Eye (tissue), 1 donor: ENCODE measurements at regions not wholly inside any gene's neighbourhood (a gene's known extent, or its start where the extent isn't known, plus 50 kb on each side); places are given as distances from the start of the nearest gene placed in this dataset.

ENCODE experiments used
- DNase-seq: peaks from one replicate; pipeline ENCODE4 v3.0.0-alpha.2; 2015

DNA sequence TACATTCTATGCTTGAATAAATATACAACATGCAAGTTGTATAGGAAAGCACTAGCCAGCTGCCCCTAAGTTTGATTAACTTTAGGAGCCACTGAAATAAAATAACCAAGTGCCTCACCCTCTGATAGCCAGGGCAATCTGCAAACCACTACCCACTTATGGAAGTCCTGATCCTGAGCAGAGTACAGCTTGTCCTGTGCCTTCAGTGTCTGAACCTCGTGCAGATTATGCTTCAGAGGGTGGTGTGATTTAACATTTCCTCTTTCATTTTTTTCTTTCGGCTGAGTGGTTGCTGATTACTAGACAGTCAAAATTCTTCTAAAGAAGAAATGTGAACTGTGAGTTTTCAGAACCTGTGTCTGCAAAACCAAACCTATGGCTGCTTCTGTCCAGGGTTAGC is 327.7 kb downstream of the PIK3R1 start:
- DNase-seq, result no peak

DNA sequence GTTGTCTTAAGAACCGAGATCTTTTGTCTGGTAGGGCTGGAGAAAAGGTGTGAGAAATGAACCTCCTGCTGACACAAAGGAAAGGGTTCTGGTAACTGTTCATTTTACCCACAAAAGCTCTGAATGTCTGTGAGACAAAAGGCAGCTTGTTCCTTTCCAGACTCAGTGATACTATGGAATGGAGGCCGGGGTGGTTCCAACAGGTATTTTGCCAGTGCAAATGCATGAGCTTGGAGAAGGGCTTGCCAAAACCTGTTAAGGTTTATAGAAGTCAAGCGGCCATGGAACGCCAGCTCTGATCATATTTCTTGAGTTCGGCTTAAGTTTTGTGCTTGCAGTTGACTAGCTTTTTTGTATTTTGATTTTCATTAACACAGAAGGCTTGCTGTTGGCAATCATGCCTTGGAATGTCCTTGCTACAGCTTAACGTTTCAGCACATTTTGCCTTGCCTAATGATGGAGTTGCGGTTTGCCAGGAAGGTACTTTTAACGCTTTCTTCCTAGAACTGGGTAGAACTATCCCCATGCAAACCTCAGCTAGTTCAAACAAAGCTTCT is 328.6 kb downstream of the PIK3R1 start:
- DNase-seq, result peak; percentile 19

DNA sequence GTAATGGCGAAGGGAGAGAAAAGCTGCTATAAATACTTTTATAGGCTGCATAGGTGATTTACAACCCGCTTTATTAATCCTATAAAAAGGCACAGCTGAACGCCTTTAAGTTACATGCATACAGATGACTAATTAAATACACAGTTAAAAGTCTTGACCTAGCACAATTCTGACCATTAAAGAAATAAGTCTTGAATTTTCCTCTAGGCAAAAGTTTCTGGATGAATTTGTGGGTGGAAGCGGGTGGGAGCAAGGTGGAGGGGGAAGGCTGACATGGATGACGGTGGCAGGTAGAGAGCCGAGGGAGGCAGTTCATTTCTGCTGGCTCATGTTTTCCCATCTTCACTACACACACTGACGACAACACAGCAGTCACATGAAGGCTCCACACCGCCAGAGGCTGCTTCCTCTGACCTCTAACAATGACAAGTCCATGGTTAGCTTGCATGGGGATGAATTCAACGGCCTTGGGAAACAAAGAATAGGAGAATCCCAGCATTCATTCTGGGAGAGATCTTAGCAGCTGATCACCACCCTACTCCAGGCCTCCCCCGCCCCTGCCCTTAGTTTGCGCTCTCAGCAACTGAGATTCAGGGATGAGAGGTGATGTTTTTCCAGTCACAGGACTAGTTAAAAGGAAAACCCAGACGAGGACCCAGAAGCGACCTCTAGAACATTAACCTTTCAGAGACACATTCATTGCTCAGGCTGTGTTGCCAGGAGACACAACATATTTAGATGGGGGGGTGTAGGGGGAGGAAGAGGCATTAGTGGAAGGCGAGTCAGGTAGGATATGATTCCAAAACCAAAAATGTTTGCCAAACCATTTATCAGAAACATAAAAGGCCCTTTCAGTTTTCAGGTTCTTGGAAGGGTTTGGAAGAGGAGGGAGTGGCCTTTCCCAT is 329.3 kb downstream of the PIK3R1 start:
- DNase-seq, result peak; percentile 39

DNA sequence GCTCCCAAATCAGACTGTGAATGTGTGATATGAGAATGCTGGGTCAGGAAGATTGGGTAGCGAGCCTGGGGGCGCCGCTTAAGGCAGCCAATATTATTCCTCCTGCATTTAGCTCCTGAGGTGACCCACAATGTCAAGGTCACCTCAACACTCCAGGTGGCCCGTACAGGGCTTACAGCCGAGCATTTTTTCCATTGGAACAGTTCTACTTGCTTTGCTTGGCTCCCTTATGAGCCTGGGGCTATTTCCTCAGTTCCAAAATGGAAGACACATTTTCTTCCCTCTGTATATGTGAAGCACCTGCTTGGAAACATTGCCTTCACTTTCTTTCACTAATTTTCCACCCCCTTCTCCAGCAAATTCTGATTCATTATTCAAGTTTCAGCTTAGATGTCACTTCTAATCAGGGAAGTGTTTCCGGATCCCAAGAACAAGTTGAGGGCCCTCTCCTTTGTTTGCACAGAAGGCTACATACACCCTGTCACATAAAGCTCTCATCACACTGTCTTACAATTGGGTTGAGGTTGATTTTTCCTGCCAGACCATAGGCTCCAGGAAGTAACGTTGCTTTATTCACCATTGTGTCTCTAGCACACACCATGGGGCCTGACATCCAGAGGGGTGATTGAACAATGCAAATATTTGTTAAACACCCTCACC is 330.2 kb downstream of the PIK3R1 start:
- peak; percentile 80 for DNase-seq

DNA sequence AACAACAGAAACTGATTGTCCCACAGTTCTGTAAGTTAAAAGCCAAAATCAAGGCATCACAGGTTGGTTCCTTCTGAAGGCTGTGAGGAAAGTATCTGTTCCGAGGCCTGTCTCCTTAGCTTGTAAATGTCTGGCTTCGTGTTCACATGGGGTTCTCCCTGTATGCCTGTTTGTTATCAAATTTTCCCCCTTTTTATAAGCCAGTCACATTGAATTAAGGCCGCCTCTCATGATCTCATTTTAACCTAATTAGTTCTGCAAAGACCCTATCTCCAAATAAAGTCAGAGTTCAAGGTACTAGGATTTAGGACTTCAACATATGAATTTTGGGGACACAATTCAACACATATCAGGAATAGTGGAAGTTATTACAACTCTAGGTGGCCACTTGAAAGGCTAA is 331.5 kb downstream of the PIK3R1 start:
- peak; percentile 64 for DNase-seq

DNA sequence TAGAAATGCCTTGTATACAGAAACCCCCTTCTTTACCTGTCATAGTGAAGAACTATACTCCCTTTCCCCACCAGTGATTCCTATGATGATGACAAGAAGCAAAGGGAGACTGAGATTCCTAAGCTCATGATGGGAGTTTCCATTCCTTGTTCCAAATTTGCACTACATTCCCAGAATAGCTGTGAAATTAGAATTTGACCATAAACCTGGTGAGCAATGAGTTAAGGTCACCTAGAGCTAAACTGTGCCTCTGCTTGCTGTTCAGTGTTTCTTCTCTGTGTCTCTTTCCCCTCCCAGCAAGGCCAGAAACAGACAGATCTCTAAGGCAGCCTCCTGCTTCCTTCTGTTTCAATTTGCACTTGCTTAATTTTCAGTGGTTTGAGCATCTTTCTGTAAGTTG is 332.1 kb downstream of the PIK3R1 start:
- no peak for DNase-seq

DNA sequence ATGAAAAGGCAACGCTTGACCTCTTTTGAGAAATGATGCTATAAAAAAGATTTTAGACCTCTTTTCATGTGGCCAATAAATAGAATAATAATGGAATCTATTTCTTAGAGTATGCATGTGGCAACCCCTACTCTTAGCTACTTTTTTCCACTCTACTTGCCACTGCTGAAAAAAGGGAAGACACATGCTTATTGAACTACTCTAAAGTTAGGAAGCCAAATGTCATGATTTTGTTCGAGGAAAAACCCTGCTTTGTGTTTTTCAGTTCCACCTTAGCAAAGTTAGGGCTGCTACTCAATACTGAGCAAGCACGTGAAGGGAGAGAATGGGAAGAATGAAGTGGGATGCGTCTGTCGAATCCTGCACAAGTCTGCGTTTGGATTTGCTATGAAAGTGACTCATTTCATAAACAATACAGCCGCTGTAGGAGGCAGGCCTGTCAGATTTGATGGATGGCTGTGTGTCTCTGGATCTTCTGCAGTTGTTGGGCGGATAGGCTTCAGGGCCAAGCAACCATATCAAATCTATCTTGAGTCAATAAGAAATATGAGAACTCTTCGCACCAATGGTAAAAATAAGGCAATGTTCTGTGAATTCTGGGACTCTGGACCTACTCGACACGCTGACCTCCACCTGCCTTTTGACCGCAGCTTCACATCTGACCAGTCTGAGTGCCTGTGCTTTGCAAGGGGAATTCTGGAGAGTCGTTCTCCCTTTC is 333.6 kb downstream of the PIK3R1 start:
- no peak for DNase-seq

DNA sequence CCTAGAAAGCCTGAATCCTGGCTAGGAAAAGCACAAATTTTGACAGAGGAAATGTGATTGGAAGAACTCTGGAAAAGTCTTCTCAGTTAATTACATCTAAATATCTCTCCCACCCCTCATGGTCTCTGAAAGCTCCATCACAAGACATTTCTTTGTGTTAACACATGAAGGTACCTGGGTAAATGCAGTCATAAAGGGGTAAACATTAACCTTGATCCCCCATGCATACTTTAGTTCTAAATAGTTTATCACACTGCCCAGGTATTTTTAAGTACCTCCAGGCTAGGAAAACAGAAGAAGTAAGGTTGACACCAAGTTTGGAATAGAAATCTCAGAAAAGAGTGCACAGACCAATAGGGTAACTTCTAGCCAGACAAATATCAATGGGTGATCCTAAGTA is 334.5 kb downstream of the PIK3R1 start:
- no peak for DNase-seq

DNA sequence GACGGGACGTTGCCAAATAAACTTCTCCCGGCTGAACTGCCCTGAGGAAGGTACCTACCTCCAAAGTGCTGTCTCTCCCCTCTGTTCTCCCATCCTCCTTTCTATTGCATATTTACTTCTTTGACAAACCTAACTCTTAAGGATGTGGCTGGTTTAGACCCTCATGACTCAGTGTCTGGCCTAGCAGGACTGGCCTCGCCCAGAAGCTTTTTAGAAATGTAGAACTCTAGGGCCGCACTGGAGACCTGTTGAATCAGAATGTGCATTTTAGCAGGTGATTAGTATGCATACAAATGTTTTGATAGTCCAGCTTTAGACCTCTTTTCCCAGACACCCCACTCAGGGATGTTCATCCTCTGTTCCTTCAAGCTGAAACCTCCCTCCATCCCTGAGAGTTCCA is 335.9 kb downstream of the PIK3R1 start:
- no peak for DNase-seq

DNA sequence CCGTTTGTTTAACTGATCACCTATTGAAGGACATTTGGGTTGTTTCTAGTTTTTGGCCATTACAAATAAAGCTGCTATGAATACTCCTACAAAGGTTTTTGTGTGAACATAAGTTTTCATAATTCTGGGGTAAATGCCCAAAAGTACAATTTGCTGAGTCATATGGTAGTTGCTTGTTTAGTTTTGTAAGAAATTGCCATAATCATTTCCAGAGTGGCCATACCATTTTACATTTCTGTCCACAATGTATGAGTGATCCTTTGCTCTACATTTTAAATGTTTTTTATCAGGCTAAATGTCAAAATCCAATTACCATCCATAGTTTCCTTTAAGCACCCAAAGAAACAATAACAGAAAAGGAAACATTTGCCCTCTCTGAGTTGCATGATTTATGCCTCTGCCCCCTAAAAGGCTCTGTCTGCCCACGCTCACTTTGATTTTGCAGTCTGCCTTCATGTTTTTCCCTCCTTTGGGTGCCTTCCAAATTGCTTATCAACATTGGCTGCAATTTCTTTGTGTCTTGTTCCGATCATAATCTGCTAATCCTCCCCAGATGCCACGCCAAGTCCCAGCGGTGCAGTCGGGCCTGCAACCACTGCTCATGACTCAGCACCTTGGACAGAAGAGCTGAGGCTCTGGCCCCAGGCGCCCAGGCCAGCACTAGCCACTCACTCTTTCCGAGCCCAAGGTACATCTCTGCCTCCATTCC is 339.2 kb downstream of the PIK3R1 start:
- DNase-seq, result peak; percentile 55

DNA sequence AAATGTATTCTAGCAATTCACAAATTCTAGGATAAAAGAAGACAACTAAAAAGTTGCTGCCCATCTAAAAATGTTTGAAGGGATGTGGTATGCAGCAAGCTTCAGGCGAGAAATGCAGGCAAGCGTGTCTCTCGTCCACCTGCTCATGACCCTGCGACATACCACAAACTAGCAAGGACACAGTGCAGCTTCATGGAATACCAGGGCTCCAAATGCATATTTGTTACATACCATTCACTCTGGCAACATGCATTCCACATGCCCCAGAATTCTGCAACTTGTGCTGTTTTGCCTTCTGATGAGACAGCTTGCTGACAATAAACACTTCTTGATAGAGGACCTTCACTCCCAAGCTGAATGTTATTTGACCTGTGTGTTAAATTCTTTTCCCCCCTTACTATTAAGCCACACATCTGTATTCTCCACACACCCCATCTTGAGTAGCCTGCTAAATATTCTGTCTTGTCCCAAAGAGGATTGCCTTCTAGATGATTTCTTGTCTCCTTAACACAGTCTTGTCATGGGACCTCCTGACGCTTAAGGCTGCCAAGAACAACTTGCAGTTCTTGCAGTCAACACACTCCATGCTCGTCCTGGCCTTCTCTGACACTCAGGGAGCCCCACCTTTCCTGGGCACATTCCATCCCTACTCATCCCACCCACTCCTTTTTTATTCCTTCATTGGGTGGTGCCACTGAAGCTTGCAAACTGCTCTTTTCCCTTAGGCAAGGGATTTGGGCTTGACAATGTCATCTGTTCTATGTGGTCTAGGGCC is 340.5 kb downstream of the PIK3R1 start:
- DNase-seq, result no peak

DNA sequence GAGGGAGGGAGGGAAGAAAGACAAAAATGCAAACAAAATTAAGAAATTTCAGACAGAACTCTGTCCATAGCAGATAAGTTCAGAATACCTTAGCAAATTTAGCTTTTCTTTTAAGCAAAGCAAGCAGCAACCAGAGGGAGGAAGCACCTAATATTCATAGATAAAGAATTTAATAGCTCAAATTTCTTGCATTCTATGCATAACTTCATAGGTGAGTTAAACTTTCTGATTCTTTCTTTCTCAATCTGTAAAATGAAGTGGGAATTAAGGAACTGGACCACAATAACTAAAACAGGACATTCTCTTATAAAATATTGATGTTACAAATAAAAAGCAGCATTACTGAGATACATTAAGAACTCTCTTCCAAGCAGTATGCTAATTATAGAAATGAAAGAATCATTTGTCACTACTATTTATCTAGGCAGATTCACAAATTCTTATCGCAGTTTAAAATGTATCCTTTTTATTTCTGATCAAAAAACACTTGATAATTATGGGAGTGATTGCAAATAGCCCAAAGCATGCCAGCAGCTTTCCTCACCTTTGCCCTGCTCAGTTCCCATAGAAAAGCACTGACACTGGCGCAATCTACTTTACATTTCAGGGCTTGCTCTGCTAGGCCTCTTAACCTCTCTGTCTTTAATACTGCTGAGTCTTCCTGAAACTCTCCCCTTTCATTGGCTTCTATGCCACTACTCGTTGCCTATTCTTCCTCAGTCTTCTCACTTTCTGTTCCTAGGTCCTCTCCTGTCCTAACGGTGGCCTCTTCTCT is 341.8 kb downstream of the PIK3R1 start:
- DNase-seq, result no peak

DNA sequence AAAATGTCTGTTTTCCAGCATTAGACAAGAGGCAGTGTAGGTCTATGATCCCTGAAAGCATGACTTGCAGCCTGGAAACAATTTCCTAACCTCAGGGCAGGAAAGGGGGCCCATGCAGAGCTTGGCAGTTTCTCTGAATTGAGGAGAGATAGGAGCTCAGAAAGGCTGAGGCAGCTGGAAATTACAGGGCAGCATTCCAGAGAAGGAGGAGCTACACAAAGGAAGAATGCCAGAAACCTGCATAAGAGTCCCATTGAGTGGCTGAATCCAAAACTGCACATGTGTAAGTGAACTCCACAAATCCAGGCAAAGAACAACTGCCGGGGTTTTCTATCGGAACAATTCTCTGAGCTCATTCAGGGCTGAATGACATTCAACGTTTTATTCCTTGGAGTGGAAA is 346.8 kb downstream of the PIK3R1 start:
- DNase-seq, result peak; percentile 86

DNA sequence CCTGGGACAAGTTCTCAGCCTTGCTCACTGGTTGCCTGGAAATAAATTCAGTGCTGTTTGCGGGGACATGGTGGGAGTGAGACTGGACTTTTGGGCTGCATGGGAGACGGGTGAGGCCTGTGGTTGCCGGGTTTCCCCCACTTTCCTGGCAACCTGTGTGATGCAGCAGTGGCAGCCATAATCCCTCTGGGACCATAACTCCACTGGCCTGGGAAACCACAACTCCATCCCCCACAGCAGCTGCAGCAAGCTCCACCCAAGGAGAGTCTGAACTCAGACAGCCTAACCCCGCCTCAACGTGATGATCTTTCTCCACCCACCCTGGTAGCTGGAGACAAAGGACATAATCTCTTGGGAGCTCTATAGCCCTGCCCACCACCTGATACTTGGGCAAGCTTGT is 349.9 kb downstream of the PIK3R1 start:
- DNase-seq, result no peak

DNA sequence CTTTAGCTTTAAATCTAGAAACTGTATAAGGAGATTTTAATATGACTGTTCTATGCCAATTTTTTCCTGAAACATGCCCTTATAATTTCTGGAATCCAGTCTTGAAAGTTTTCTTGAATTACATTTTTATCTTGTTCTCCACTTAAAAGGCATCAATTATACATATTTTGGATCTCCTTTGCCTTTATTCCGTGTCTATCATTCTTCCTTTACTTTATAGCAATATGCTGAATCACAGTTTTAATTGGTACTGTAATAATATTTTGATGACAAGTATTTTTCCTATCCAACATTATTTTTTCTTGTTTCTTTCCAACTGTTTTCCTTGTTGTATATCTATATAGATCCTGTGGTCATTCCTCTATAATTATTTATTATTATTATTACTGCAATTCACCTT is 361.2 kb downstream of the PIK3R1 start:
- no peak for DNase-seq

DNA sequence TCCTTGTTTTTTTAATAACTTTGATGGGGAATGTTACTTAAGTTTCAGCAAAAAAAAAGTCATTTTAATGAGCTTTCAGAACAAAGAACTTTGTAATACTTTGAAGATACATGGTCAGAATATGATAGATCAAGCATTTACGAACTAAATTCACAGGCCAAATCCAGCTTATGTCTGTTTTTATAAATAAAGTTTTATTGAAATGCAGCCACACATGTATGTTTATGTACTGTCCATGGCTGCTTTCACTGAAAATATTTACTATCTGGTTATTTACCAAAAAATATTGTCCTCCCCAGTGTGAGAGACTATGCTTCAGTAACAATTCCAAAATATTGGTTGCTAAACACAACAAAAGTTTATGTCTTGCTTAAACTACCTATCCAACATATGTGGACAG is 366.7 kb downstream of the PIK3R1 start:
- no peak for DNase-seq

DNA sequence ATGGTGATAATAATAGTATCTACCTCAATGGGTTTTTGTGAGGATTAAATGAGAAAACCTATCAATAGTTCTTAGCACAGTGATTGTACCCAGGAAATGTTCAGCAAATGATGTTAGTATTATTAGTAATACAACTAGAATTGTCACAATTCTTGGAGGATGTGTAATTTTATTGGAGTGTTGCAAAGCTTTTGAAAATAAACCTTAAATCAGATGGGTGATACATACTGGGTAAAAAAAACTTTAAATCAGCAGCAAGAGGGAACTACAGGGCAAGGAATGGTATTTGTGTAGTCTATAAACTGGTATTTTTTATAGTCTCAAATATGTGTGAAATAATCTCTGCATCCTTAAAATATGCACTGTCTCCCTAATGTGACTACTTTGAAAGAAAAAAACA is 371.6 kb downstream of the PIK3R1 start:
- DNase-seq, result no peak

DNA sequence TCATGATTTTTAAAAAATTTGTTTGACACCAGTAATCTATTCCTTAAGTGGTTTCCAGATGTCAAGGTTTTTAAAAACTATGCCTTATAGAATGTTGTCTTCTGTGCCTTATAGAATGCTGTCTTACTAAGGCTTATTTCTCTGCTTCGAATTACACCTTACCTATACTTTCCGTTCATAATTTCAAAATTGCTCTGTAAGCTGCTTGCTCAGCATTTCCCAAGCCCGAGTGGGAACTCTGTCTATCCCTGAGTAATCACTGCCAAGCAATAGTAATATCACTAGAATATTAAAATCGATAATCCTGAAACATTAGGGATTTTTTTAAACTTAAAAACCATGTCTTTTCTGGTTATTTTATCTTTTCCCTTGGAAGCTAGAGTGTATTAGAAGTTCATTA is 376.3 kb downstream of the PIK3R1 start:
- DNase-seq, result no peak

DNA sequence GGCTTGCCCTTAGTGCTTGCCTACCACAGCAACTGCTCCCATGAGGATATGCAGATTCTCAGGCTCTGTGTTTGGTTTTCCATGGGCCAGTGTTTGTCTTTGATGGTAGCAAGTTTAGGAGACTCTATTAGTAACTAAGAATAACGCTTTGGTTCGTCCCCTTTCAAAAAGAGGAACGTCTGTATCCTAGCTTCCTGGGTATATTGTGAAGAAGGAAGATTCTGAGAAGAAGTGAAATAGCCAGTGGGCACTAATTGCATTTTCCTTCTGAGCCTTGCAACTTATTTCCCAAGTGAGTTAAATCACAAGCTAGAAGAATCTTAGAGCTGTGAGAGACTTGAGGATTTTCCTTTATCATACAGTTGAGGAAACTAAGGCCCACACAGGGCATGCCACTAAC is 376.8 kb downstream of the PIK3R1 start:
- DNase-seq, result no peak

DNA sequence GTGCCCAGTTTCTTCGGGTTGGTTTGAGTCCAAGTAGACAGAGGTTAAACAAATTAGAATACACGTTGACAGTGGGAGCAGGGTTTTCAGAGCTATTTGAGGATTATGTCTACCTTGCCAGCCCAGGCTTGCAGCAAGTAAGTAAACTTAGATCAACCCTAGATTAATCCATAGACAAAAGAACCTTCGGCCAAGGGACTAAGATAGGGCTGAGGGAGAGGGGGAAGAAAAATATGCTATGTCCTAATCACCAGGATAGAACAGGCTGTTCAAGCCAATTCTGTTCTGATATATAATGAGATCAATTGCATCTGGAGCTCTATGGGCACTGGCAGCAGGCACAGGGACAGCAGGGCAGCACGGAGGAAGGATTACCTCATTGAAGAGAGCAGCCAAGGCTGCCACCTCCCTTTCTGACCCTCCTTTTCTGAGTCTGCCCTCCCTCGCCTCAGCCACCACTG is 377.7 kb downstream of the PIK3R1 start:
- no peak for DNase-seq

DNA sequence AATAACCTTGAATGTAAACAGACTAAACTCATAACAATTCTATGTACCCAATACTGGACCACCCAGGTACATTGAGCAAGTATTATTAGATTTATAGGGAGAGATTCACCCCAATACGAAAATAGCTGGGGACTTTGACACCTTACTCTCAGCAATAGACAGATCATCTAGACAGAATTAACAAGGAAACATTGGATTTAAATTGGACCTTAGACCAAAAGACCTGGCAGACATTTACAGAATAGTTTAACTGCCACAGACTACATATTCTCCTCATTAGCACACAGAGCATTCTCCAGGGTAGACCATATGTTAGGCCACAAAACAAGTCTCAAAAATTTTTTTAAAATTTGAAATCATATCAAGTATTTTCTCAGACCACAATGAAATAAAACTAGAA is 397.4 kb downstream of the PIK3R1 start:
- DNase-seq, result no peak
